ENCODE measurements at regions not wholly inside any gene's neighbourhood (a gene's known extent, or its start where the extent isn't known, plus 50 kb on each side); places are given as distances from the start of the nearest gene placed in this dataset.
A peak's percentile ranks its signal among the peaks of the same experiment; 100 is the strongest.

- Histone ChIP-seq H3K27me3 (replicated peaks in 1 of 7) (no peaks in the 10 kb centered on the region), H3K9me3 (peaks cover 0 to 78% (median 34%) of the 10 kb centered on the region in 8 donors), H3K36me3 (no peaks in the 10 kb centered on the region), H3K27ac (no peak overlapping the region), H3K4me3 (no peak overlapping the region), H3K4me1 (no peaks in the 10 kb centered on the region)
- intact Hi-C loops (cut with DNase I; ENCODE audit: low total_unique reads), result no loop called here
- WGBS, 5 donors, result 48 to 78% (median 72%) methylated on average over 2 of the region's 2 CpGs
- no peak for DNase-seq
- TF ChIP-seq POLR2A (IDR thresholded peaks at IDR 0.05), result no peak
Measured at GRCh38 chr13:18959229-18959628, 222.4 kb downstream of the TUBA3C start.

DNA sequence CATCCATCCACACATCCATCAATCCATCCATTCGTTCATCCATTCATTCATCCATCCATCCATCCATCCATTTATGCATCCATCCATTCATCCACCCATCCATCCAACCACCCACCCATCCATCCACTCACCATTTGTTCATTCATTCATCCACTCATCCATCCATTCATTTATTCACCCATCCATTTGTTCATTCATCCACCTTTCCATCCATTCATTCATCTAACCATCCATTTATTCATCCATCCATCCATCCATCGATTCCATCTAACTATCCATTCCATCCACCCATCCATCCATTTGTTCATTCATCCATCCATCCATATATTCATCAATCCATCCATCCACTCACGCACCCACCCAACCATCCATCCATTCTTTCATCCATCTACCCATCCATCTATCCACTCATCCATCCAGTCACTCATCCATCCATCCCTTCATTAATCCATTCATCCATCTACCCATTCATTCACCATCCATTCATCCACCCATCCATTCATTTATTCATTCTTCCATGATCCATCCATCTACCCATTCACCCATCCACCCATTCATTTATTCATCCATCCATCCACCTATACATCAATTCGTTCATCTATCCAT lies 225.0 kb downstream of the TUBA3C start:
- no peak for DNase-seq
- peaks cover 0 to 80% (median 34%) of the 10 kb centered on the region in 8 donors for H3K9me3 ChIP-seq
- H3K27ac ChIP-seq, result no peak overlapping the region
- no peaks in the 10 kb centered on the region for H3K36me3 ChIP-seq
- no peak overlapping the region for H3K4me3 ChIP-seq
- WGBS, 5 donors, result 68 to 80% (median 74%) methylated on average over 4 of the region's 4 CpGs
- TF ChIP-seq POLR2A (IDR thresholded peaks at IDR 0.05), result no peak
- TF ChIP-seq POLR2AphosphoS5 (IDR thresholded peaks at IDR 0.05), result no peak
- TF ChIP-seq CTCF (IDR thresholded peaks at IDR 0.05 in 8 of 11, conservative IDR thresholded peaks at IDR 0.05 in 3 of 11), result no peak
- H3K27me3 ChIP-seq (replicated peaks in 1 of 7), result no peaks in the 10 kb centered on the region
- no peaks in the 10 kb centered on the region for H3K4me1 ChIP-seq
- intact Hi-C loops (cut with DNase I; ENCODE audit: low total_unique reads), result no loop called here

DNA sequence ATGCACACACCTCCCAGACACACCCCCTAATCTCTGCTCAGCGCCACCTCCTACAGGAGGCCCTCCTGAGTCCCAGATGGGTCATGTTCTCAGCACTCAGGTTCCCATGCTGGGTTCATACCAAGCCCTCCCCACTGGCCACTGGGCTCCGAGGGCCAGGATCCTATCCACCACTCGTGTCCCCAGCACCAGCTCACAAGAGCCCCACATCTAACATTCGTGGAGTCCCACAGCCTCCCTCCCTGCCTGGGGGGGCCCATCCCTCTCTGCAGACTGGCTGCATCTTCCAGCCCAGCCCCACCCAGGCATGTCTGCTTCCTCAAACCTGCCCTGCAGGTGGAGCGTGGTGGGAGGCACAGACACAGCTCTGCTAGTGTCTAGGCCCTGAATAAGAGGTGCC lies 227.4 kb downstream of the TUBA3C start:
- H3K27me3 ChIP-seq (replicated peaks in 1 of 7), result no peaks in the 10 kb centered on the region
- H3K27ac ChIP-seq, result no peak overlapping the region
- intact Hi-C loops (cut with DNase I; ENCODE audit: low total_unique reads), result no loop called here
- 54 to 70% (median 64%) methylated on average over 5 of the region's 5 CpGs for WGBS, 5 donors
- H3K4me1 ChIP-seq, result no peaks in the 10 kb centered on the region
- H3K4me3 ChIP-seq, result no peak overlapping the region
- H3K9me3 ChIP-seq, result peaks cover 0 to 66% (median 27%) of the 10 kb centered on the region in 8 donors
- DNase-seq, result no peak
- TF ChIP-seq CTCF (IDR thresholded peaks at IDR 0.05 in 8 of 11, conservative IDR thresholded peaks at IDR 0.05 in 3 of 11), result no peak
- no peak for TF ChIP-seq POLR2AphosphoS5 (IDR thresholded peaks at IDR 0.05)
- no peak for TF ChIP-seq POLR2A (IDR thresholded peaks at IDR 0.05)
- H3K36me3 ChIP-seq, result no peaks in the 10 kb centered on the region

GRCh38 chr13:18953139-18953930 lies 228.3 kb downstream of the TUBA3C start:
- H3K27ac ChIP-seq, result no peak overlapping the region
- DNase-seq, result no peak
- H3K9me3 ChIP-seq, result peaks cover 0 to 61% (median 18%) of the 10 kb centered on the region in 8 donors
- intact Hi-C loops (cut with DNase I; ENCODE audit: low total_unique reads), result no loop called here
- H3K4me1 ChIP-seq, result no peaks in the 10 kb centered on the region
- TF ChIP-seq POLR2AphosphoS5 (IDR thresholded peaks at IDR 0.05), result no peak
- no peak overlapping the region for H3K4me3 ChIP-seq
- WGBS, 5 donors, result 64 to 74% (median 70%) methylated on average over 7 to 8 of the region's 8 CpGs
- no peaks in the 10 kb centered on the region for H3K36me3 ChIP-seq
- no peaks in the 10 kb centered on the region for H3K27me3 ChIP-seq (replicated peaks in 1 of 7)

DNA sequence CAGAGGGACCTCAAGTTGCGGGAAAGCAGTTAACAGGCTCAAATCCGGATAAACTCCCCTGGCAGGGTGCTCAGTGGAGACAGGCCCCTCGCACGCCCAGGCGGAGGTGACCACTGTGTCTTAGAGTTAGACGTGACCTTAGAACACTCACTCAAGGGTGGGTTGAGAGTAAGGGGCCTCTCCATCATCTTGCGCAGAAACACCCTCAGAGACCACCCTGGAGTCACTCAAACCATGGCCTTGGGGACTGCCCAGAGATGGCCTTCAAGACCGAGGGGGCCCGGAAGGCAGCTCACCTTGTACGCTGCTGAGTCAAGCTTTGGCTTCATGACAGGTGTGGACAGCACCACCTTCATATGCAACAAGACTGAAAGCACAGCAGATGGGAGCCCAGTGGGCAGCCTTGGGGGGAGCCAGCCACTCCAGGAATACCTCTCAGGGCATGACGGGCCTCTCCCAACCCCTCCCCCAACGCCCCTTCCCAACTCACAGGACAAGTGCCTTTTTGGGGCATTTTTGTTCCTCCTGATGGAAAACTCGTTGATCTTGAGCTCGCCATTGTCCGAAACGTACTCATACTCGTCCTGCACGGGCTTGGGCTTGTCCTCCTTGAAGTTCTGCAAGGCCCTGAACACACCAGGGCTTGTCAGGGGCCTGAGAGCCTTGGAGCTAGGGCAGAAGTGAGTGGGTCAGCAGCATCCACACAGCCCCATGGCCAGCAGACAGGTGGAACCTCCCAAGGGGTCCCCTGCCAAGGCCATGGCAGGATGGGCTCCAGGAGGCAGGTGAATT lies 229.2 kb downstream of the TUBA3C start:
- Histone ChIP-seq H3K27ac (no peak overlapping the region), H3K4me3 (no peak overlapping the region), H3K27me3 (replicated peaks in 1 of 7) (no peaks in the 10 kb centered on the region), H3K36me3 (no peaks in the 10 kb centered on the region), H3K4me1 (no peaks in the 10 kb centered on the region), H3K9me3 (peaks cover 0 to 52% (median 9%) of the 10 kb centered on the region in 8 donors)
- no peak for TF ChIP-seq CTCF (IDR thresholded peaks at IDR 0.05 in 8 of 11, conservative IDR thresholded peaks at IDR 0.05 in 3 of 11)
- TF ChIP-seq POLR2AphosphoS5 (IDR thresholded peaks at IDR 0.05), result no peak
- TF ChIP-seq POLR2A (IDR thresholded peaks at IDR 0.05), result no peak
- intact Hi-C loops (cut with DNase I; ENCODE audit: low total_unique reads), result no loop called here
- WGBS, 5 donors, result 61 to 83% (median 77%) methylated on average over 10 to 18 of the region's 18 CpGs
- peak; percentile 44 for DNase-seq
